ENCODE measurements at regions not wholly inside any gene's neighbourhood (a gene's known extent, or its start where the extent isn't known, plus 50 kb on each side); places are given as distances from the start of the nearest gene placed in this dataset.
A peak's percentile ranks its signal among the peaks of the same experiment; 100 is the strongest.

DNA sequence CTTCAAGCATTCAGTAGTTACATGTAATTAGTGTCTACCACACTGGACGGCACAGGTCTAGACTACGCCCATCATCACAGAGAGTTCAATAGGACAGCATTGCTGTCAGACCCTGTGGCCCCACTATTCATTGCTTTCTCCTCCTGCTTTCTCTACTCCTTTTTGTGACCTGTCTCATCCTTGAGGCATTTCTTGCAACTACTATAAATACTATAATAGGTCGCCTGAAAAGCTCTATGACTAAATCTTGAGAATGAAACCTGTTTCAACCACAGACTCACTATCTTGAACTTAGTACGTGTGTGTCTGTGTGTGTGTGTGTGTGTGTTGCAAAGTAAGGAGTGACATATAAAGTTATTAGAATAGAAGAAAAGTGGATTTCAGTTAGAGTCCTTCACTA is 252.9 kb upstream of the KLF3 start:
- in situ Hi-C loops (cut with MboI; ENCODE audit: low pct_ligation_motif_present in 1 of 4, low pct_unique_long_range_greater_than_20kb in 1 of 4, low sequenced_read_pairs in 3 of 4) (no loop called here), intact Hi-C loops (cut with DNase I; ENCODE audit: low total_unique reads) (loop anchor here (1.0 kb wide), 1 partner anchor 10 kb away; no protein-coding TSS in a partner anchor)
- Histone ChIP-seq H3K9me3 (no peaks in the 10 kb centered on the region), H3K27ac (no peak overlapping the region), H3K4me3 (no peak overlapping the region), H3K4me1 (peaks cover 0 to 25% (median 14%) of the 10 kb centered on the region in 4 donors), H3K36me3 (no peaks in the 10 kb centered on the region), H3K27me3 (no peaks in the 10 kb centered on the region)
- WGBS, 2 donors (ENCODE audit: low coverage in 1 of 2), result 49 to 61% methylated on average over 4 of the region's 4 CpGs
- TF ChIP-seq POLR2A (IDR thresholded peaks at IDR 0.05) (no peak), EP300 (IDR thresholded peaks at IDR 0.05; ENCODE audit: low read depth) (no peak), POLR2AphosphoS5 (IDR thresholded peaks at IDR 0.05) (no peak)
- TF ChIP-seq, protein P1, sequence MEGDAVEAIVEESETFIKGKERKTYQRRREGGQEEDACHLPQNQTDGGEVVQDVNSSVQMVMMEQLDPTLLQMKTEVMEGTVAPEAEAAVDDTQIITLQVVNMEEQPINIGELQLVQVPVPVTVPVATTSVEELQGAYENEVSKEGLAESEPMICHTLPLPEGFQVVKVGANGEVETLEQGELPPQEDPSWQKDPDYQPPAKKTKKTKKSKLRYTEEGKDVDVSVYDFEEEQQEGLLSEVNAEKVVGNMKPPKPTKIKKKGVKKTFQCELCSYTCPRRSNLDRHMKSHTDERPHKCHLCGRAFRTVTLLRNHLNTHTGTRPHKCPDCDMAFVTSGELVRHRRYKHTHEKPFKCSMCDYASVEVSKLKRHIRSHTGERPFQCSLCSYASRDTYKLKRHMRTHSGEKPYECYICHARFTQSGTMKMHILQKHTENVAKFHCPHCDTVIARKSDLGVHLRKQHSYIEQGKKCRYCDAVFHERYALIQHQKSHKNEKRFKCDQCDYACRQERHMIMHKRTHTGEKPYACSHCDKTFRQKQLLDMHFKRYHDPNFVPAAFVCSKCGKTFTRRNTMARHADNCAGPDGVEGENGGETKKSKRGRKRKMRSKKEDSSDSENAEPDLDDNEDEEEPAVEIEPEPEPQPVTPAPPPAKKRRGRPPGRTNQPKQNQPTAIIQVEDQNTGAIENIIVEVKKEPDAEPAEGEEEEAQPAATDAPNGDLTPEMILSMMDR (IDR thresholded peaks at IDR 0.05), result no peak
- peak; percentile 21 for DNase-seq

DNA sequence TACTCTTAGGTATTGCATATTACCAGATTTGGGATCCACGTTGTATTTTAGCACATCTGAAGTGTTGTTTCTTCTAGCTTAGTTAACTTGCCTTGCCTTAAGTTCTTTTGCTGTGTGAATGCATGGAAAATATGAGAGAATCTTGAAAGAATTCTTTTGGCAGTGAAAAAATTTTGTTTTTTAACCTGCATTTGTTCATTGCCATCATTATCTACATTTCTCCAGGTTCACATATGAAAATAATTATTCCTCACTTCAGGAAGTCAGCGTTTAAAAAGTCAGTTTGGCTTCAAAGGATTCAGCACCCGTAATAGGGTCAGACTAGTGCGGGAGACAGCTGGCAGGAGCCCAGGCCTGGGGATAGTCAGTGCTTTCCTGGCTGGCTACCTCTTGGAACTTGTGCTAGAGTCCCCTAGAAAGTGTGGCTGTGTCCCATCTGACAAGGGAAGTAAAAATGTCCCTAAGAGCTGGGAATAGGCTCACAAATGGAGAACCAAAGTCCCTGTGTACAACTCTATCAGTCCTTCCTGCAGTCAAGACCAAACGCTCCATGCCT is 251.9 kb upstream of the KLF3 start:
- Histone ChIP-seq H3K4me3 (no peak overlapping the region), H3K9me3 (no peaks in the 10 kb centered on the region), H3K4me1 (peaks cover 0 to 25% (median 14%) of the 10 kb centered on the region in 4 donors), H3K27ac (no peak overlapping the region), H3K27me3 (no peaks in the 10 kb centered on the region), H3K36me3 (no peaks in the 10 kb centered on the region)
- no peak for DNase-seq
- TF ChIP-seq EP300 (IDR thresholded peaks at IDR 0.05; ENCODE audit: low read depth) (no peak), POLR2AphosphoS5 (IDR thresholded peaks at IDR 0.05) (no peak), POLR2A (IDR thresholded peaks at IDR 0.05) (no peak)
- TF ChIP-seq, protein P1 (IDR thresholded peaks at IDR 0.05), result no peak
- intact Hi-C loops (cut with DNase I; ENCODE audit: low total_unique reads), result loop anchor here (1.0 kb wide), 1 partner anchor 11 kb away; no protein-coding TSS in a partner anchor
- 41 to 62% methylated on average over 4 to 5 of the region's 5 CpGs for WGBS, 2 donors (ENCODE audit: low coverage in 1 of 2)
- in situ Hi-C loops (cut with MboI; ENCODE audit: low pct_ligation_motif_present in 1 of 4, low pct_unique_long_range_greater_than_20kb in 1 of 4, low sequenced_read_pairs in 3 of 4), result no loop called here

DNA sequence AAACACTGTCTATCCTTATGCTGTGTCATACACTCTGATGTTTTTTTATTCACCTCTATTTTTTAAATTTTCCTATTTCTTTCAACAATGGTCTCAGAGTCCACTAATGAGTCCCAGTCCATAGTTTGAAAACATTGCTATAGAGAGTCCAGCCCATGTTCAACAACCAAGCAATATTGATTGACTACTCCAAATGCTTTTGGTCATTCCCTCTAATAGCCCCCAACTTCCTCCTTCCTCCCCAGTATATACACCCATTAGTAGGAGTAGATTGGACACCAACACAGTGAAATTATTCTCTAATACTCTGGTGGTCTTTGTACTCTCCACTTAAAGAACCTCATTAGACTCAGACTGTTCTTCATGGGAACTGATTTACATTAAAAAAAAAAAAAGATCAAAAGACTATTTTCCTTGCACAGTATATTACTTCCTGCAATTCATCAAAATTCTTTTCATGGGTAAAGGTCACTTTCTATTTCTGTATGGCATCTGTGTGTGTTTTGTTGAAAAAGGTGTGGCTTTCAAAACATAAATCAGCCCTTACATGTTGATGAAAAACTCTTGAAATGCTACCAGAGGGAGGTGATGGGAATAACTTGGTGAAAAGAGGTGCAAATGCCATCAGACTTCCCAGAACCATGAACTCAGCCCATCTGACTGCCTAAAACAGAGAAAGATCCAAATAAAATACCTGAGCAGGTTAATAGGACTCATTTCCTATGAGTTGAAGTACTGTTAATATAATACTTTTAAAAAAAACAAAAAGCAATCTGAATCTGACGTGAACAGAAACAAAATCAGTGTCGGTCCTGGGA is 250.3 kb upstream of the KLF3 start:
- Histone ChIP-seq H3K27me3 (no peaks in the 10 kb centered on the region), H3K4me1 (peaks cover 0 to 25% (median 14%) of the 10 kb centered on the region in 4 donors), H3K27ac (peak overlapping the region; percentile 17 to 61 (median 56)), H3K36me3 (no peaks in the 10 kb centered on the region), H3K4me3 (no peak overlapping the region), H3K9me3 (no peaks in the 10 kb centered on the region)
- DNase-seq, result no peak
- WGBS, 2 donors (ENCODE audit: low coverage in 1 of 2), result 57 to 80% methylated on average over 2 of the region's 2 CpGs
- intact Hi-C loops (cut with DNase I; ENCODE audit: low total_unique reads) (no loop called here), in situ Hi-C loops (cut with MboI; ENCODE audit: low pct_ligation_motif_present in 1 of 4, low pct_unique_long_range_greater_than_20kb in 1 of 4, low sequenced_read_pairs in 3 of 4) (no loop called here)
- no peak for TF ChIP-seq EP300 (IDR thresholded peaks at IDR 0.05; ENCODE audit: low read depth)
- no peak for TF ChIP-seq POLR2AphosphoS5 (IDR thresholded peaks at IDR 0.05)
- TF ChIP-seq, protein P1 (IDR thresholded peaks at IDR 0.05), result no peak
- no peak for TF ChIP-seq POLR2A (IDR thresholded peaks at IDR 0.05)

DNA sequence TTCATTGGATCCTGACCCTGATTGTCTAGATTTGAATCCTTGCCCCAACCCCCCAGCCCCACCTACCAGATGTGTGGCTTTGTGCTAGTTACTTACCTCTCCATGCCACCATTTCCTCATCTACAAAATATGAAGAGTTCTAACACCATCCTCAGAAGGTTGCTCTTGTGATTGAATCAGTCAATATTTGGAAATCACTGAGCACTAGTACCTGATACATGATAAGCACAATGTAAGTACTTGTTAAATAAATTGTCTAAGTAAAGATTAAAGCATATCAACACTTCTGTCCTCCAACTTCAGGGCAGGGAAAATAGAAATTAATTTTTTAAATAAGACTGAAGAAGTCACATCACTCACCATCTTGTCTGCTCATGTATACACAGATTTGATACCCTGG is 249.6 kb upstream of the KLF3 start:
- intact Hi-C loops (cut with DNase I; ENCODE audit: low total_unique reads) (no loop called here), in situ Hi-C loops (cut with MboI; ENCODE audit: low pct_ligation_motif_present in 1 of 4, low pct_unique_long_range_greater_than_20kb in 1 of 4, low sequenced_read_pairs in 3 of 4) (no loop called here)

More for the DNA sequence above, 249.6 kb upstream of the KLF3 start:
- no peak for TF ChIP-seq POLR2A (IDR thresholded peaks at IDR 0.05)
- no peak for TF ChIP-seq EP300 (IDR thresholded peaks at IDR 0.05; ENCODE audit: low read depth)
- TF ChIP-seq POLR2AphosphoS5 (IDR thresholded peaks at IDR 0.05), result no peak
- TF ChIP-seq, protein P1 (IDR thresholded peaks at IDR 0.05), result no peak
- H3K4me3 ChIP-seq, result no peak overlapping the region
- H3K27me3 ChIP-seq, result no peaks in the 10 kb centered on the region
- no peaks in the 10 kb centered on the region for H3K9me3 ChIP-seq
- no peak for DNase-seq
- peak overlapping the region; percentile 17 to 58 (median 53) for H3K27ac ChIP-seq
- H3K36me3 ChIP-seq, result no peaks in the 10 kb centered on the region
- peaks cover 0 to 25% (median 14%) of the 10 kb centered on the region in 4 donors for H3K4me1 ChIP-seq
